A172 (cell line): ENCODE measurements at regions not wholly inside any gene's neighbourhood (a gene's known extent, or its start where the extent isn't known, plus 50 kb on each side); places are given as distances from the start of the nearest gene placed in this dataset.

ENCODE experiments used
- DNase-seq: peaks from one replicate; pipeline ENCODE4 v3.0.0-alpha.2; 2015; ENCODE audit warnings: low spot score

DNA sequence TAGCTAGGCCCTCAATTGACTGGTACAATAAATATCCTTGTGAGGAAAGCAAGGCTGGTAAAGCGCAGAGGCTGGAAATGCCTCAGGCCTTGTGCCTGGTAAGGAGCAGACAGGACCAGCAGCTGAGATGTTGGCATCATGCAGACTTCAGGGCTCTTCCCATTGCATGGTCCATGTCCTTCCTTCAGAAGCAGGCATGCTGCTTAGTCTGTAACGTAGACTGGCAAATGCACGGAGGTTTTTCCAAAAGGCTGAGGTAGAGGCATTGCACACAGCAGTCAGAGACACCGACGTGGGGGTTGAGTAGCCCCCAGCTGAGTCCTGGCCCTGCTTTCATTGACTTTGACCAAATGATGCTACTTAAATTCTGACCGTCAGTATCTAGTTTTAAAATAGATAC, 87.1 kb downstream of the ADRB2 start:
- DNase-seq: no peak

DNA sequence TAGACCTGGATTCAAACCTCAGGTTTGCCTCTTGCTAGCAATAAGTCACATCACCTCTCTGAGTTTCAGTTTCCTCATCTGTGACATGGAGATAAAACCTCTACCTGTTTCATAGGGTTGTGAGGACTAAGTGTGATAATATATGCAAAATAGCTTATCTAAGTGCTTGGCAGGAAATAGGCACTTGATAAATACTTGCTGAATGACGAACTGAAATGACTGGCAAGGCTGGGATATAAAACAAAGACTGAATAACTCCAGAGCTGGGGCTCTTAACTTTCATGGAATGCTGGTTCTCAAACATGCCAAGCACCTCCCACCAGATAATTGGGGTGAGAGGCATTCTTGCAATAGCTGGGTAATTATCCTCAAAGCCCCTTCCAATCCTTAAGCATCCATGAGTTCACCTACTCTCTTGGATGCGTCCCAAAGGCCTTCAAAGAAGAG, 87.6 kb downstream of the ADRB2 start:
- DNase-seq: peak; percentile 99

DNA sequence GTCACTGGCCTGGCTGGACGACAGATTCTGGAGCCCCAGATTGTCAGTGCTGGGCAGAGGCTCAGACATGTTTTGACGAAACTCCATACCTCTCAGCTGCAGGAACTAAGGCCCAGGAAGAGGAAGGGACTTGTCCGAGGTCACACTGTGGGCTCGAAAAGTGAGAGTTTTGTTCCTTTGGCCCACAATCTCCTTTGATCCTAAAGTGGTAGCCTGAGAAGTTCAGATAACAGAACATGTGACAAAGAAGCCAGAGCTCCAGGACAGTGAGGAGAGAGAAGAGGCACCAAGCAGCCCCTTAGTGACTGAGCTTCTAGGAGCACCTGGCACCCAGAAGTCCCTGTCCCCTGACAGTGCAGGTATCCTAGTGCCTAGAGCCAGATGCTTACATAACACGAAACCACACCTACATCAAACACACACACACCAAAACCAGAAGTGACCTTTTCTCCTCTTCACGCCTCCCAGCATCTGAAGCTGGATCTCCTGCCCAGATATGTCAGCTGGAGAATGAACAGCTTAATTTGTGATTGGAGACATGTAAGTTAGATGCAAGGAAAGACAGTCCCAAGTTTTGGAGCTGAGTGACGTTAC, 88.9 kb downstream of the ADRB2 start:
- DNase-seq: peak; percentile 10

DNA sequence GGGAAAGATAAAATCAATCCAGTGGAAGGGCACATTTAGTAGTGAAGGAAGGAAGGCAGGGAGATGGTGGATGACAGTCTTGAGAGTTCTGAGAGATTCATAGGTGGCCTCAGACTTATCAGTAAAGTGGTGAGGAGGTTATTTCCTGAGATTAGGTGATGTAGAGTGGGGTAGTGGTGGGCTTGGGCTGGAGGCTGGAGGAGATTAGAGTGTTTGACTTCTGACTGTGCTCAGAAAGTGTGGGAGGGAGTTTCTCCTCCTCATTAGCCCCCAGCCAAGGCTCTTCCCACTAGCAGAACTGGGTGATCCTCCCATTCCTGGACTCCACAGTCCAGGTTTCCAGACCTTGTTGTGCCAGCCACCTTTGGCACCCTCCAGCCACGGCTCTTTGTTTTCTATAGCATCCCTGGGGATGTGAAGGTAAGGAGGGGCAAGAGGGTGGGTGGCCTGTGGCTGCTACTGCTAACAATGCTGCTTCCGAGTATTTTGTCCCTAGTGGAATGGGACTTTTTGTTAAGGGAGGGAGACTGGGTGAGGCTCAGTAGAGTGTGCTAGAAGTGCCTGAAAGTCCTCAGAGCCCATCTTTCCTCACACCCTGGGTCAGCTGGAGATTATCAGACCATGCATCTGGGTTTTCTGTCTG, 94.4 kb downstream of the ADRB2 start:
- no peak for DNase-seq

DNA sequence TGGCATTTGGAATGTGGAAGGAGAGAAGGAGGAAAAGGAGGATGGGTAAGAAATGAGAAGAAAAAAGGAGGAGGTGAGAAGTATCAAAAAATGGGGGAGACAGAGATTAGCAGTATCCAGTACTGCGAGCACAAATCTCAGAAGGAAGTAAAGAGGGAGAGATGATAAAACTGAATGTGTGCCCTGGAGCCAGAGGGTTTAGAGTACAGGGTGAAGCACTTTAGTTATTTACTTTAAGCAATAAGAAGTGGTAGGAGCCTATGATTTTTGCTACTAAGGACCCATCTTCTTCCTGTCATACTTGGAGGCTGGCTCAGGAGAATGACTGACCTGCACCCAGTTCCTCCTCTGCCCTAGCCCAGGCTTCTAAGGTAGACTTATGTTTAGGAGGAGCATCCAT, 94.9 kb downstream of the ADRB2 start:
- DNase-seq: no peak

DNA sequence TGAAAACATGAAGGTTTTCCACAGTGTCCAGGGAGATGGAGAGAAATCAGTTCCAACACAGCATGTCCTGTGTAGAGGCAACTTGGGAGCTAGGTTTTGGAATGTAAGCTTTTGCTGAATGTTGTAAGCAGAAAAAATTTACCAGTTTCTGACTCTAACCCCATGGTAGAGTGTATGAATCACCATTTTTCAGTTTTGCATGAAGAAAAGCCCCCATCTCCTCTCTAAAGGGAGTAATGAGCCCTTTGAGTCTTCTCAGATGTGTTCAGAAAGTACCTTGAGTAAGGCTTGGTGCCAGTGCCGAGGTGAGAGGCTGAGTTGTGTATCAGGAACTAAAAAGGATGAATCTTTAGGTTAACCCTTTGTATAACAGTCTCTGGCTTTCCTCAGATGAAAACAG, 96.2 kb downstream of the ADRB2 start:
- no peak for DNase-seq

DNA sequence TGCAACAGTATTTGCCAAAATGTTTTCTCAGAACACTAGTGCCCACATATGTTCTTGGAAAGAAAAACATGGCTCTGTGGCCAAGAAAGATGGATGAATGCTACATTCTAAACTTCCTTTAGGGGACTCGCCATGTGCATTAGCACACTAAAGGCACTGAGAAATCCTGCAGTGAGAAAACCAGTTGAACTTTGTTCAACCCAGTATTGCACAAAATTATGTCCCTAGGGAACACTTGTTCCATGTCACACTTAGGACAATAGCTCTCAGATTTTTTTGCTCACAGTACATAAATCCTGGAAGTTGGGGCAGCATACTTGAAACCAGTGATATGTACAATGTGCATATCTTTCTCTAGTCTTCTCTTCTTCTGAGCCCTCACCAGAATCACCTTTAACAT, 96.6 kb downstream of the ADRB2 start:
- DNase-seq: no peak

DNA sequence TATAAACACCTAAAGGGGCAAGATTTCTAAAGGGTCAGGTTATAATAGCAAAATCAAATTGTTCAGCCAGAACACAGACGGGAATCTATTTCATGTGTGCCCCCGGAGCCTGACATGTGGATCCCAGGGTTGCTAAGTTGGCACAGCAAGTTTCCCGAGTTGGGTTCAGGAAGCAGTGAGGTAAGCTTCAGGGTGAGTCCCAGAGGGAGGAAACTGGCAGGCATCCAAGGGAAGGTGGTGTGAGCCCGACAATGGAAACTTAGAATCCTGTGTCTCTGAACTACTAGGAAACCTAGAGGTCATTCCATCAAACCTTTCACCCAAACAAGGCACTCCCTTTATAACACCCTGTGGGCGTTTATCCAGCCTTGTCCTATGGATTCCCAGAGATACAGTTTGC, 98.4 kb downstream of the ADRB2 start:
- peak; percentile 25 for DNase-seq

DNA sequence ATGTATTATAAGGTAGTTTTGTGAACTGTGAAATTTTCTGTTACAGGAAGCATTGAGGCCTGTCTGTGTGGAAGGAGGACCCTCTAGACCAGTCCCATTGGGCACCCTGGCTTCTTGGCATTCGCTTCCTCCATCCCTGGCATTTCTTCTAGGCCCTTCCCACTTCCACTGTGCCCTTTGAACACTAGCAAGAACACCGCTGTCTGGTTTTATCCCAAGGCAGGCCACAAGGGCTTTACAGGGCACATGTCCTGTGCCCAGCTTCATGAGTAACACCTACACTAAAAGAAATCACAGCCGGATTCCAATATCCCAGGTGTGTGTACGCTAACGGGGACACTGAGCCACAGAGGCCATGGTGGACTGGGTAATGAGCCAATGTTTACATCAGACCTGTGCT, 99.8 kb downstream of the ADRB2 start:
- no peak for DNase-seq

DNA sequence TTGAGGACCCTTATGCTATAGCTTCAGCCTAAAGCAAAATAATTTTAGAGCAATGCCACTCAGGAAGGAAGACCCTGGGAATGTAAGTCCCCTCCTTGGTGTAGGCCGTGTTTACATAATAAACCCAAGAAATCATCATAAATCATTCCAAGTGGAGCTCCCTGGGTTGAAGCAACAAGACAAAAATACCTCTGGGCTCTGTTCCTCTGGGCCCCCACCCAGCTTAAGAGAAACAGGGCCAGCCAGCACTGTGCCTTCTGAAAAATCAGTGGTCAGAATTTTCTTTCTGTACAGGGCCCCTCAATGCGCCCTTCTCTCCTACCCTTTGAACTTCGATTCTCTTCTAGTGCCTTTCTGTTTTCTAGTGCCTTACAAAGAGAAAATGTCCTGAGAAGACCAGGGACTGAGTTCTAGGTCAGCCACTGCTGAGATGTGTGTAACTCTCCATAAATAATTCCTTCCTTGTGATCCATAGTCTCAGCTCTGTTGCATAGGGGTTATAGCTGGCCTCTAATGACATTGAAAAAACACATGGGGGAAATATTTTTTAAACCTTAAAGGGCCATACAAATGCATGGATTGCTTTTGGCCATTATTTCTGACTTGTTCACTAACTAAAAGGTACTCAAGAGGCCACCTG, 101.0 kb downstream of the ADRB2 start:
- no peak for DNase-seq

DNA sequence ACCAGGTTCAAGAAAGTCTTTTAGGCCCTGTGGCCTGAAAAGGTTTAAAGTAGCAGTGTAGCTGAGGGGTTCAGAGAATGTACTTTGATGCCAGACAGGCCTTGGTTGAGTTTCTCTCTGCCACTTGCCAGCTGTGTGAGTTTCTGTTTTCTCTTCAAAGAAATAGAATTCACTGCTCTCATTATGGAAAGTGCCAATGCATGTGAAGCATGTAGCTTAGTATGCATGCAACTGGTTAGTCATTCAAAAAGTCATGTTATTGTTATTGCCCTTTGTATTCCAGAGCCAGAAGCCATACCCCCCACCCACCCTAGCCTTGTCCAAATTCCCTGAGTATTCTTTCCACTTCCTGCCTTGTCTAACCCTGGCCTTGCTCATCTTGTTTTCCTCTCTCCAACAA, 101.7 kb downstream of the ADRB2 start:
- DNase-seq: no peak

DNA sequence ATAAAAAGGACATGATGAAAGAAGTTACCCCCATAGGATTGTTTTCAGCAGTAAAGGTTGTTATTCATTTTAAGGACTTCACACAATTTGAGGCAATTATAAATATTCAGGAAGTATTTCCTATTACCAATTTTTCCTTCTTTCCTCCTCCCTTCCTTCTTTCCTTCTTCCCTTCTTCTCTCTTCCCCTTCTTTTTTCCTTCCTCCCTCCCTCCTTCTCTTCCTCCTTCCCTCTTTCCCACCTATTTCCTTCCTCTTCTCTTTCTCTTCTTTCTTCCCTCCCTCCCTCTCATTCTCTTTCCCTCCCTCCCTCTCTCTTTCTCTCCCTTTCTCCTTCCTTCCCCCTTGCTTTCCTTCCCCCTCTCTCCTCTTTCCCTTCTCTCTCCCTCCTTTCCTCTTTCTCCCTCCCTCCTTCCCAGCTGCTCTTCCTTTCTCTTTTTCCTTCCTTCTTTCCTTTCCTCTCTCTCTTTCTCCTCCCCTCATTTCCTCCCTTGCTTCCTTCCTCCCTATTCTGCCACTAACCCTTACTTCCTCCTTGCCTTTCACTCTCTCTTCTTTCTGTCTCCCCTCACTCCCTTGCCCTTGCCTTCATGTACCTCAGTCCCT, 105.1 kb downstream of the ADRB2 start:
- no peak for DNase-seq

DNA sequence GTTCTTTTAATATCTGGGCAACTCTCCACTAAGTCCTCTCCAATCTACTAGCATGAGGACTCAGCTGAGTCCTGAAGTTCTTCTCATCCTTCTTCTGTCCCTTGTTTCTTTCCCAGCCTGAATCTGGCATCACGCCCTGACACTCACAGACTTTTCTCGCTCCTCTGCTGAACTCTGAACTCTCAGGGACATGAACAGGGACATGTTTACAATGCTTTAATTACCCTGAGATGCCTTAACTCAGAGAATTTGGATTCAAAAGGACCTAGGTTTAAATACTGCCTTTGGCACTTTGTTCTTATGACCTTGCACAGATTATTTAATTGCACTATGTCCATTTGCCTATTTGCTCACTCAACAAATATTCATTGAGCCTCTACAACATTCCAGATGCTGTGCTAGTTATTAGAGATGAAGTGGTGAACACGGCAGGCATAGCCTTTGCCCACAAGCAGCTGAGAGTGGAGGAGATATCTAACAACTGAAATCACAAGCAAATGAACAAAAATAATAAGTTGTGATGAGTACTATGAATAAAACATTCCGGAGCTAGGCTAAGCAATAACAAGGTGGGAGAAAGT, 106.0 kb downstream of the ADRB2 start:
- no peak for DNase-seq

DNA sequence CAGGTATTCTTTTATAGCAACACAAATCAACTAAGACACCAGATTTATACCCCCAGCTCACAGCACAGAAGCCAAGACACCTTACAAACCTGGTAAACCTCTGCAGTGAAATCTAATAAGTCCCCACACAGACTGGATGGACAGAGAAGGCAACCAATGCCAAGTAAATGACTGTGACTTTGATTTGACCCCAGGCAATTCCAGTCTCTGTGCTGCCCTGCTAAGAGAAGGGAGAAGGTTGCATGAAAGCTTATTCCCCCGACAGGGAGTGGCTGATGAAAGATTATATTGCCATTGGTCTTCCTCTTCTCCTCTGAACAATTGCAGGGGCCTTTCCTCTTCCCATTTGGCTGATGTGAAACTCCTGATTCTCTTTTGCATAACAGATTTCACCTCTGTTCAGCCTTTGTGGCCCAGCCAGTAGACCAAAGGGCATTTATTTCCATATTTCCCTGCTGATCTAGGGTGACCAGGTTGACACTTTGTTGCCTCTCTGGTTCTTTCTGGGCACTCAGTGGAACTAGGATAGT, 107.6 kb downstream of the ADRB2 start:
- DNase-seq: no peak

DNA sequence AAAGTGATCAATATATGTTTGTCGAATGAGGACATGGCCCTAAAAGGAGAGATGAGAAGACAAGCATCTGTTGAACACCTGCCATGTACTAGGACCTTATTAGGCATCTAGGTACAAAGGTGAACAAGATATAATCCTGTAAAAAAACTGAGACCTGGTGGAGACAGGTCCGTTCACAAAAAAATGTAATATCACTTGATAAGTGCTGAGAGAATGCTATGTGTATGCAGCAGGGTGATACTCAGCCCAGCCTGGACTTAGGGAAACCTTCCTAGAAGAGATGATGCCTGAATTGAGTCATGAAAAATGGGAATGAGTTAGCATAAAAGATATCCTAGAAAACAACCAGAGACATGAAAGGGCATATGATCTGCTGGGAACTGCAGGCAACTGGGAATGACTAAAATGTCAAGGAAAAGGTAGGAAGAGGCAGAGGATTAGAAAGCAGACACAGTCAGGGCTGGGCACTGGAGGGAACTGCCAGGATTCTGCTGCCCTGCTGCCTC, 108.5 kb downstream of the ADRB2 start:
- no peak for DNase-seq

DNA sequence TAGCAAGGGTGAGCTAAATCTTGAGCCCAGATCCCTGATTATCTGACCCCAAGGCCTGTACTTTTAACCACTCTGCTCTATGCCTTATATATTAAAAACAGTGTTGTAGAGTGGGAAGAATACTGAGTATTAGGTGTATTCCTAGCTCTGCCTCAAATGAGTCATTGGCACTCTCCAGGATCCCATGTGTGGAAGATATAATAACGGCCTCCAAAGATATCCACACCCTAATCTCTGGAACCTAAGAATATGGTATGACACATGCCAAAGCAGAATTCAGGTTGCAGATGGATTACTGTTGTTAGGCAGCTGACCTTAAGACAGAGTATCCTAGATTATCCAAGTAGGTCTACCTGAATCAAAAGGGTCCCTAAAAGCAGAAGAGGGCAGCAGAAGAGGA, 110.8 kb downstream of the ADRB2 start:
- DNase-seq: peak; percentile 38

DNA sequence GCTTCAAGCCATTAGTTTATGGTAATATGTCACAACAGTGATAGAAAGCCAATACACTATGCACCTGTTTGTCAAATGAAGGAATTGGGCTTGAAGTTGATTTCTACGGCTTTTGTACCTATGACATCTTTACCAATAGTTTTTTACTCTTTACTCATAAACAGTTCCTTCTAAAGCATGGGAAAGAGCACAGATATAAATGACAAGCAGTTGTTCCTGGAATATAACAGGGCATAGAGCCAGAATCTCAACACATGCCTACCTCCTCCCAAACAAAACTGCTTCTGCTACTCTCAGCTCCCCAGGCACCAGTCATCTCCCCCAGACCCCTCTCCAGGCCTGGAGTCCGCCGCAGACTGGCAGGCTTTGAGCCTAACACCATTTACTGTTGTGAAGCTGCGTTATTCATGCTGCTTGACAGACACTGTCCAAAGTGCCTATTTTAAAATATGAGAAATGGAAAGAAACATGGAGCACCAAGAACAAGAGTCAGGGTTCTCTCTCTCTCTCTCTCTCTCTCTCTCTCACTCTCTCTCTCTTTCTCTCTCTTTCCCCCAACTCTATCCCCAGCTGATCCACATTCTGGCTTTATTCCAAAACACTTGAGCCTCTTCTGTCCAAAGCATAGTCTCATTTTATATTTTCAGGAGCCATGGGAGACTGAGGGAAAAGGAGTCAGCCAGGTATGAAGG, 111.6 kb downstream of the ADRB2 start:
- DNase-seq: no peak

DNA sequence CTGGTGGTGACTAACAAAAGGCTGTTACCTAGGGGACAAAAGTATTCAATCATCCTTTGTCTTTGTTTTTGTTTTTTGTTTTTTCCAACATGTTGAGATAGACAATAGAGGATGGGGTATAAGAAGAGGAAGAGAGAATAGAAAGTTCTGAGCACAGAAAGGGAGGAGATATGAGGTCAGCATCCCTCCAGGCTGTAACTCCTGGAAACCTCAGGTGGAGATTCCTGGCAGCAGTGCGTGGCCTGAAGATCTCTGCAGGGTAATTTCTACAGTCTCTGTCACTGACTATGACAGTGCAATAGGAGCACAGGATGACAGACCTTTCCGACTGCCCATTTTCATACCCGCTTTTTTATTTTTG, 112.1 kb downstream of the ADRB2 start:
- DNase-seq: no peak

DNA sequence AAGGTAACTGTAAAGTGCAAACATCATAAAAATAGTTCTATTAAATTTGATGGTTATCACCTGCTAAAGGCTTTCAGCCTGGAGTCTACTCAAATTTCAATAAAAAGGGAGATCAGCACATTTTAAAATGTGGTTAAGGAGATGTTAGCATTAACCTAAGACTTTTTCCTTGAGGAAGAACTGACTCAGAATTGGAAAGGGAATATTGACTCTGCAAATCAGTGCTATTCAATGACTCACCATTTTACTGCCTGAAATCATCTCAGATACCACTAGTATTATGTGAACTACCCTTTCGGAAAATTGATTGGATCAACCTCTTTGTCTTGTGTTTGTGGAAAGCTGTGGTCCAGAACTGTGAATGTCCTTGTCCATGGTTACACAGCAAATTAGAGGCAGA, 113.3 kb downstream of the ADRB2 start:
- peak; percentile 35 for DNase-seq

DNA sequence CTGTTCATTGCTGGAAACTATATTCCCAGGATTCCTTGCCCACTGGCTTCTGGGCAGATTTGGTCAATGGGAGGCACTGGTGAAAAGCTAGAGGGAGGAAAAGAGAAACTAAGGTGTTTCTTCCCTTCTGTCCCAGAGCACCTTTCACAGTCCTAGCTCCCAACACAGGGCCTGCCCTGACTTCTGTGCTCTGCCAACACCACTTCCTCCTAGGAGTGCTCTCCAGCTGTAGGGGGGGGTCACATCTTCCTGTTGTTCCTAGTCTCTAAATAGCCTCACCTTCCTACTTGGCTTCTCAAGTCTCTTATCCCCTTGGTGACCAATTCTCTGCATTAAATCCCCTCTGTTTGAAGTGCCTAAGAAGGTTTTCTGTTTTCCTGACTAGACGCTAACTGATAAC, 115.4 kb downstream of the ADRB2 start:
- no peak for DNase-seq

DNA sequence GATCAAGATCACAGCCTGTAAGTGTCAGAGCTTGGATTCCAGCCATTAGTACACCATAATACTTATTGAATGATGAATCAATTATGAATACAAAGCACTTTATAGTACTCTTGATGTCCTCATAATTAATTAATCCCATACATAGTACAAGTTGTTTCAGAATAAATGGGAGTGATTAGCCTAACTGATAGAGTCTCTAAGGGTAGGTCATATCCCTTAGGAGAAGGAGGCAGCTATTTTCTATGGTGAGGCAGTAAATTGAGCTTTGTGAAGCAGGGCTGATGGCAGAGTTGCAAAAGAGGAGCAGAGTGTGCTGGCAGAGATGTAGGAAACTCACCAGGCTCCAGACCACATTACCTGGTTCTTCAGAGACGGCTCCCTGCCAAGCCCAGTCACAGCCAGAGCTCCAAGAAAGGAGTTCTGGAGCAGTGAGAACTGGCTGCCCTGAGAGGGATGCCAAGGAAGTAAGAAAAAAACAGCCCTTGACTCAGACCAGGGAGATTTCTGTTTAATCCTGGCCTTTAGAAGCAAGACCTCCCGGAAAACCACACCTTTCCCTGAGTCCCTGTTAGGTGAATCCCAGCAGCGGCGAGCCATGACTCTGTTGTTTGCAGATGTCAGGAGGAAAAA, 112.9 kb downstream of the SH3TC2 start:
- no peak for DNase-seq
